Osteoblast (primary cell): ENCODE measurements at regions not wholly inside any gene's neighbourhood (a gene's known extent, or its start where the extent isn't known, plus 50 kb on each side); places are given as distances from the start of the nearest gene placed in this dataset.

Experiments
- DNase-seq: peaks from one replicate; pipeline ENCODE4 v3.0.0; 2011; ENCODE audit warnings: low spot score, mixed read lengths; ENCODE audit not compliant: insufficient read length; ENCODE audit errors: missing footprints
- H2AFZ ChIP-seq: 2 replicates; pipeline ENCODE4 v1.6.0; 2011; ENCODE audit warnings: mild to moderate bottlenecking, low read length
- H3K27ac ChIP-seq: 2 replicates; pipeline ENCODE4 v1.5.1; 2011; ENCODE audit warnings: mild to moderate bottlenecking, low read depth, low read length, moderate library complexity
- H3K27me3 ChIP-seq: 2 replicates; pipeline ENCODE4 v1.6.0; 2012; ENCODE audit warnings: mild to moderate bottlenecking, control low read depth, inconsistent platforms, low read length, moderate library complexity; ENCODE audit not compliant: insufficient read depth
- H3K36me3 ChIP-seq: 2 replicates; pipeline ENCODE4 v1.5.1; 2011; ENCODE audit warnings: mild to moderate bottlenecking, low read length, control low read depth, moderate library complexity; ENCODE audit not compliant: insufficient read depth
- H3K4me1 ChIP-seq: 2 replicates; pipeline ENCODE4 v1.5.1; 2011; ENCODE audit warnings: mild to moderate bottlenecking, low read length, control low read depth, moderate library complexity; ENCODE audit not compliant: insufficient read depth
- H3K4me2 ChIP-seq: 2 replicates; pipeline ENCODE4 v1.6.0; 2011; ENCODE audit warnings: mild to moderate bottlenecking, low read length; ENCODE audit not compliant: insufficient read depth
- H3K4me3 ChIP-seq: fragments of 200-600 bp; sonication (generic); 3 replicates; pipeline ENCODE4 v1.5.1; 2012; ENCODE audit warnings: mild to moderate bottlenecking, low read length, inconsistent platforms; ENCODE audit not compliant: insufficient read depth
- H3K79me2 ChIP-seq: 2 replicates; pipeline ENCODE4 v1.6.0; 2012; ENCODE audit warnings: mild to moderate bottlenecking, low read length, control low read depth, inconsistent platforms; ENCODE audit not compliant: insufficient read depth
- H3K9me3 ChIP-seq: 2 replicates; pipeline ENCODE4 v1.5.1; 2011; ENCODE audit warnings: low read depth, low read length, control low read depth
- H4K20me1 ChIP-seq: 2 replicates; pipeline ENCODE4 v1.6.0; 2012; ENCODE audit warnings: mild to moderate bottlenecking, low read length, control low read depth; ENCODE audit not compliant: insufficient read depth
- TF ChIP-seq, protein P1 (sequence below): IDR thresholded peaks from 2 replicates; pipeline ENCODE4 v1.5.1; 2011; ENCODE audit warnings: mild to moderate bottlenecking, low read depth, low read length, moderate library complexity; ENCODE audit errors: extremely low read depth

DNA sequence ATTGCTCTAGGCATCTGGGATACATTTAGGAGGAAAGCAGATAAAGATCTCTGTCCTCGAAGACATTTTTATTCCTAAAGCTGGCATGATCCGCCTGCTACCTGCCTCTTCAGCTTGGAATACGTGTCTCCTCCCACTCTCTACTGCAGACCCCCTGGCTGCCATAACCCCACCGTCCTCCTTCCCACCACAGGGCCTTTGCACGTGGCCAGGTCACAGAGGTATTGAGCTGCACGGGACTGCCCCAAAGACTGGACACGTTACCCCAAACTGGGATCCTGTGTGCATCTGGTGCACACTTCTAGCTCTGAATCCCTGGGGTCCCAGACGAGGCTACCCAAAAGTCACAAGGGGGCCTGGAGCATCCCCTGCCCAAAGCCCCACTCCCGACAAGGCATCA is 351.2 kb upstream of the EEF2KMT start:
- no peaks in the 10 kb centered on the region for H3K36me3 ChIP-seq
- H3K4me2 ChIP-seq: no peak overlapping the region
- no peaks in the 10 kb centered on the region for H3K4me1 ChIP-seq
- H3K27ac ChIP-seq: no peak overlapping the region
- no peak overlapping the region for H2AFZ ChIP-seq
- no peaks in the 10 kb centered on the region for H3K9me3 ChIP-seq
- H3K27me3 ChIP-seq: no peaks in the 10 kb centered on the region
- H4K20me1 ChIP-seq: no peaks in the 10 kb centered on the region
- TF ChIP-seq, protein P1, sequence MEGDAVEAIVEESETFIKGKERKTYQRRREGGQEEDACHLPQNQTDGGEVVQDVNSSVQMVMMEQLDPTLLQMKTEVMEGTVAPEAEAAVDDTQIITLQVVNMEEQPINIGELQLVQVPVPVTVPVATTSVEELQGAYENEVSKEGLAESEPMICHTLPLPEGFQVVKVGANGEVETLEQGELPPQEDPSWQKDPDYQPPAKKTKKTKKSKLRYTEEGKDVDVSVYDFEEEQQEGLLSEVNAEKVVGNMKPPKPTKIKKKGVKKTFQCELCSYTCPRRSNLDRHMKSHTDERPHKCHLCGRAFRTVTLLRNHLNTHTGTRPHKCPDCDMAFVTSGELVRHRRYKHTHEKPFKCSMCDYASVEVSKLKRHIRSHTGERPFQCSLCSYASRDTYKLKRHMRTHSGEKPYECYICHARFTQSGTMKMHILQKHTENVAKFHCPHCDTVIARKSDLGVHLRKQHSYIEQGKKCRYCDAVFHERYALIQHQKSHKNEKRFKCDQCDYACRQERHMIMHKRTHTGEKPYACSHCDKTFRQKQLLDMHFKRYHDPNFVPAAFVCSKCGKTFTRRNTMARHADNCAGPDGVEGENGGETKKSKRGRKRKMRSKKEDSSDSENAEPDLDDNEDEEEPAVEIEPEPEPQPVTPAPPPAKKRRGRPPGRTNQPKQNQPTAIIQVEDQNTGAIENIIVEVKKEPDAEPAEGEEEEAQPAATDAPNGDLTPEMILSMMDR: no peak
- no peak for DNase-seq
- no peaks in the 10 kb centered on the region for H3K79me2 ChIP-seq
- no peak overlapping the region for H3K4me3 ChIP-seq

DNA sequence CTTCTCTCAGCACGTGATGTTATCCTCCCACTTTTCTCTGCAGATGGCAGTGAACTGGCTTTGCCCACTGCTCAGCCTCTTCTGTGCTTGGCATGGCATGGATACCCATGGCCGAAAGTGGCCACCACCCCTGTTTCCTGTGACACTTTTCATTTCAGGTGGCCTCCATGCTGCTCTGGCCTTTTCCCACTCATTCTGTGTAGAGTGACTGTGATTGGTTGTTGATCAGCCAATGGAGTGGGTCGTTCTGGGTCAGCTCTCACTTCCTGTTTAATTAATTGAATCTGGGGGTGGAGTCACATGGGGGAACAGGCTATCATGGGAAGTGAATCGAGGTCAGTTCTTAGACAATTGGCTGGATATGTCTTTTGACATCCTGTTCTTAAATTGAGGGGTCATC is 350.1 kb upstream of the EEF2KMT start:
- no peaks in the 10 kb centered on the region for H3K36me3 ChIP-seq
- no peaks in the 10 kb centered on the region for H3K4me1 ChIP-seq
- no peak overlapping the region for H2AFZ ChIP-seq
- DNase-seq: no peak
- no peaks in the 10 kb centered on the region for H3K79me2 ChIP-seq
- no peak overlapping the region for H3K27ac ChIP-seq
- no peaks in the 10 kb centered on the region for H3K27me3 ChIP-seq
- H3K4me2 ChIP-seq: no peak overlapping the region
- no peaks in the 10 kb centered on the region for H4K20me1 ChIP-seq
- no peak overlapping the region for H3K4me3 ChIP-seq
- TF ChIP-seq, protein P1: no peak
- no peaks in the 10 kb centered on the region for H3K9me3 ChIP-seq

DNA sequence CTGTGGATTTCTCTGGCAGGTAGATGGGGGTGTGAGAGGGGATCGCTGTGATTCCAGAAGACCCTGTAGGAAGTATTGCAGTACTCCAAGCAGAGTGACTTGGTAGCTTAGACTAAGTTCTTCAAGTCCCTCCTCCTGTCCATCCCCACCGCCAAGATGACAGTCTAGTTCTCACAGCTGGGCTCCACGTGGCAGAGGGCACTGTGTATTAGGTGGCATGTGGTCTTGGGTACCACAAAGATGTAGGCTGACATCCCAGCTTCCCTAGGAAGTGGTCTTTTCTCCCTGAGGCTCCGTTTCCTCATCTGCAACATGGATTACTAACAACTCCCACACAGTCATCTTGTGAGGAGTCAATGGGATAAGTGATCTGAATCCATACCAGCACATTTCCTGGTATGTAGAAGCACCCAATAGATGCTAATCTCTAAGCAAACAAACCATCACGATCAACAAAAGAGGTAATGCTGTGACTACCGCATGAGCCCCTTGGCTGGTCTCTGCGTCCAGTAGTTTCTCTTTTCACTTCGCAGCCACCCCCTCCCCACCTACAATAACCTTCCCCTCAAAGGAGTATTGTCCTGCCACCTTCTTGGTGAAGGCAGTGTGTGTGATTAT is 349.1 kb upstream of the EEF2KMT start:
- H3K4me3 ChIP-seq: no peak overlapping the region
- H3K79me2 ChIP-seq: no peaks in the 10 kb centered on the region
- H2AFZ ChIP-seq: no peak overlapping the region
- no peaks in the 10 kb centered on the region for H3K4me1 ChIP-seq
- no peaks in the 10 kb centered on the region for H4K20me1 ChIP-seq
- no peaks in the 10 kb centered on the region for H3K9me3 ChIP-seq
- no peak overlapping the region for H3K27ac ChIP-seq
- no peak for DNase-seq
- no peaks in the 10 kb centered on the region for H3K36me3 ChIP-seq
- no peaks in the 10 kb centered on the region for H3K27me3 ChIP-seq
- no peak overlapping the region for H3K4me2 ChIP-seq
- TF ChIP-seq, protein P1: no peak

DNA sequence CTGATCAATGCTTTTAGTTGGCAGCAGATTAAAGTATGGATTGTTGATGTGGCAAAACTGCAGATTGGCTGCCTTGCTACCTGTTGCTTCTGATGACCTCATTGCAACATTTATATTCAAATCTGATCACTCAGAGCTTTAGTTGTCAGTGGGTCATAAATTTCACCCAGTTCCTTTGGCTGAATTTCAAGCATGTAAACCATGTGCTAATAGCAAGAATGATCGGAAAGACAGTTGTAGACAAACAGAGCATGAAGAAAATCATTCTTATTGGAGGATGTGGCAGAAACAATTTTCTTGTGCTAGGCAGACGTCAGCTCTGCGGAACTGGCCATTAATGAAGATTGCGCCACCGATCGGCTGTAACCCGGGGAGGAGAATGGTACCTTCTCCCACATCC is 346.6 kb upstream of the EEF2KMT start:
- no peak overlapping the region for H3K4me3 ChIP-seq
- no peaks in the 10 kb centered on the region for H3K4me1 ChIP-seq
- no peak overlapping the region for H2AFZ ChIP-seq

More for the DNA sequence above, 346.6 kb upstream of the EEF2KMT start:
- no peak for DNase-seq
- Histone ChIP-seq H3K9me3 (no peaks in the 10 kb centered on the region), H3K79me2 (no peaks in the 10 kb centered on the region), H3K27me3 (no peaks in the 10 kb centered on the region), H3K27ac (no peak overlapping the region), H3K36me3 (no peaks in the 10 kb centered on the region), H4K20me1 (no peaks in the 10 kb centered on the region), H3K4me2 (no peak overlapping the region)
- TF ChIP-seq, protein P1: no peak
